Loucy (cell line): ENCODE measurements at regions not wholly inside any gene's neighbourhood (a gene's known extent, or its start where the extent isn't known, plus 50 kb on each side); places are given as distances from the start of the nearest gene placed in this dataset.

ENCODE experiments used
- CTCF ChIP-seq: fragments of 200-600 bp; sonication (generic); conservative IDR thresholded peaks from 2 replicates; pipeline ENCODE4 v1.5.1; 2014; ENCODE audit warnings: mild to moderate bottlenecking, antibody characterized with exemption, low read length
- EZH2phosphoT487 ChIP-seq: fragments of 200-600 bp; IDR thresholded peaks from 2 replicates; pipeline ENCODE4 v1.6.1; 2018; ENCODE audit warnings: antibody characterized with exemption, mild to moderate bottlenecking, moderate library complexity, borderline replicate concordance

GRCh38 chr4:86481440-86481839, 112.7 kb upstream of the PTPN13 start:
- no peak for TF ChIP-seq CTCF
- TF ChIP-seq EZH2phosphoT487, result no peak
